ENCODE measurements at regions not wholly inside any gene's neighbourhood (a gene's known extent, or its start where the extent isn't known, plus 50 kb on each side); places are given as distances from the start of the nearest gene placed in this dataset.

GRCh38 chr4:13112030-13112429 is 372.1 kb downstream of the RAB28 start:
- DNase-seq (ENCODE audit: low read depth in 1 of 2, low spot score in 1 of 2) (no peak), FAIRE-seq (no peak), ATAC-seq (no peak)
- H3K4me2 ChIP-seq, result no peak overlapping the region
- 0% methylated on average over 3 of the region's 3 CpGs for WGBS (ENCODE audit: missing lambda C conversion rate)
- CTCF ChIA-PET, result no interaction called here
- no peak overlapping the region for H3K27ac ChIP-seq
- H3K4me1 ChIP-seq, result no peaks in the 10 kb centered on the region
- no peaks in the 10 kb centered on the region for H3K9me3 ChIP-seq
- TF ChIP-seq RCOR1 (IDR thresholded peaks at IDR 0.05; ENCODE audit: low read depth, low read length) (no peak), ZSCAN20 (CRISPR knock-in tag; IDR thresholded peaks at IDR 0.05) (no peak), ZNF302 (CRISPR knock-in tag; IDR thresholded peaks at IDR 0.05) (no peak), CHD2 (IDR thresholded peaks at IDR 0.05; ENCODE audit: low read length, partially characterized antibody) (no peak), ATOH8 (CRISPR knock-in tag; IDR thresholded peaks at IDR 0.05; ENCODE audit: low read depth) (no peak), FOSL2 (IDR thresholded peaks at IDR 0.05) (no peak), FOSL2 (CRISPR knock-in tag; IDR thresholded peaks at IDR 0.05) (no peak), HMGXB4 (CRISPR knock-in tag; IDR thresholded peaks at IDR 0.05; ENCODE audit: borderline replicate concordance) (no peak), RFX5 (IDR thresholded peaks at IDR 0.05) (no peak), HOXA7 (CRISPR knock-in tag; IDR thresholded peaks at IDR 0.05) (no peak), PBX3 (IDR thresholded peaks at IDR 0.05) (no peak)
- POLR2A ChIA-PET, result no interaction called here
- H3K4me3 ChIP-seq, result no peak overlapping the region

- WGBS (ENCODE audit: missing lambda C conversion rate), result 0% methylated on average over 1 of the region's 1 CpG
Measured at GRCh38 chr4:13109536-13109935, 374.6 kb downstream of the RAB28 start.

More at GRCh38 chr4:13109536-13109935, 374.6 kb downstream of the RAB28 start:
- ChIA-PET POLR2A (no interaction called here), CTCF (no interaction called here)
- Histone ChIP-seq H3K27ac (no peak overlapping the region), H3K4me2 (no peak overlapping the region), H3K4me1 (no peaks in the 10 kb centered on the region), H3K4me3 (no peak overlapping the region), H3K9me3 (no peaks in the 10 kb centered on the region)
- ATAC-seq (no peak), FAIRE-seq (no peak), DNase-seq (ENCODE audit: low read depth in 1 of 2, low spot score in 1 of 2) (no peak)
- no peak for TF ChIP-seq JUN (IDR thresholded peaks at IDR 0.05)
- no peak for TF ChIP-seq HOXB13 (CRISPR knock-in tag; IDR thresholded peaks at IDR 0.05; ENCODE audit: low read depth)
- TF ChIP-seq KDM5A (IDR thresholded peaks at IDR 0.05), result no peak
- no peak for TF ChIP-seq HOXB5 (CRISPR knock-in tag; IDR thresholded peaks at IDR 0.05)
- no peak for TF ChIP-seq E2F6 (IDR thresholded peaks at IDR 0.05; ENCODE audit: borderline replicate concordance, low read depth)
- TF ChIP-seq FOXS1 (CRISPR knock-in tag; IDR thresholded peaks at IDR 0.05), result no peak
- no peak for TF ChIP-seq HDAC2 (IDR thresholded peaks at IDR 0.05)
- TF ChIP-seq ZNF302 (CRISPR knock-in tag; IDR thresholded peaks at IDR 0.05), result no peak
- no peak for TF ChIP-seq REST (IDR thresholded peaks at IDR 0.05)
